ENCODE measurements at regions not wholly inside any gene's neighbourhood (a gene's known extent, or its start where the extent isn't known, plus 50 kb on each side); places are given as distances from the start of the nearest gene placed in this dataset. TPM values are rescaled to one million over a fixed set of nuclear protein-coding genes. Genes with fewer than 3 reads are reported as not detected.

DNA sequence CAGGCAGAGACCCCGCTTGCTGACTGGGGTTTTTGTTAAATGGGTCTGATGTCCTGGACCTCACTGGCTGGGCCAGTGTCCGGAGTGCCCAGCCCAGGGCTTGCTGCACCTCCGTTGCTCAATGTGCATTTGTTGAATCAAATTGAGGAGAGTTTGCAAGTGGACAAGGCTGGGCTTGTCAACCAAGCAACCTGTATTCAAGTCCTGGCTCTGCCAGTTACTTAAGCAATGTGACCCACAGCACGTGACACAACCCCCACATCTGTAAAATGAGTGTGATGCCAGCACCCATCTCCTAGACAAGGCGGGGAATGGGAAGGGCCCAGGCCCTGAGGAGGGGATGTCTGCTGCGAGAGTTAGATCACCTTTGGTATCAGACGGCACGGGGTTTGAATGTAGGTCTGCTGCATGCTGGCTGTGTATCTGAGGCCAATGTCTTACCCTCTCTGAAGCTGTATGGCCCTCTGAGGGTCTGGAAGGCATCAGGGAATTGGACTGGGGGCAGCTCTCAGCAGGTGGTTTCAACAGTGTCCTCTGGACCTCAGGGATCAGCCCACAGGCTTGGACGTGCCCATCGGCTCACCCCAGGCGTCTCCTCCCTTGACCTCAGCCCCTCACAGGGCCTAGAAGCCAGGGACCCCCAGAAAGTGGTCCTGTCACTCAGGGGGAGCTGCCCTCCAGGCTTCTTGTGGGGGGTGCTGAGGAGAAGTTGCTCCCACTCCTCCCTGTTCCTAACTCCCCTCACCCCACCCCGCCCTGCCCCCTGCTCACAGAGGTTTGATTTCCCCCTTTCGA, 51.0 kb upstream of the RUNX3 start:
- intact Hi-C loops (cut with micrococcal nuclease; ENCODE audit: unreplicated experiment) (no loop called here), in situ Hi-C loops (cut with HindIII; ENCODE audit: low pct_unique_long_range_greater_than_20kb, low sequenced_read_pairs) (no loop called here)
- no TSS peak for BruUV-seq (replicated peaks)
- no peak overlapping the region for H3K27ac ChIP-seq (ENCODE audit: low read length)
- peaks cover 6% of the 10 kb centered on the region; the same call in 1 of the 2 replicates for H3K9me3 ChIP-seq (ENCODE audit: control insufficient read depth, insufficient read depth, low read depth, low read length)
- POLR2A ChIA-PET, result no interaction called here
- H3K27me3 ChIP-seq (ENCODE audit: control insufficient read depth, insufficient read depth, low read length), result 0 out of 2 replicates have a peak, but pooled peaks cover 2% of the 10 kb centered on the region
- 0 out of 2 replicates have a peak, but pooled peaks have one; percentile 26 for ATAC-seq
- H3K36me3 ChIP-seq (ENCODE audit: control insufficient read depth, insufficient read depth, low read length), result no peaks in the 10 kb centered on the region
- DNase-seq (ENCODE audit: low read depth, low spot score), result no peak
- no peak overlapping the region for H3K4me3 ChIP-seq (ENCODE audit: low read depth in 2 of 2, low read length in 2 of 2)
- CTCF ChIA-PET, result interaction anchor here (0.6 kb wide), 2 partner anchors 146 to 219 kb away, joined by 3 read pairs; no protein-coding TSS in a partner anchor
- no peaks in the 10 kb centered on the region for H3K4me1 ChIP-seq (ENCODE audit: control insufficient read depth, insufficient read depth, low read length)
- TF ChIP-seq POLR2AphosphoS5 (IDR thresholded peaks at IDR 0.05; ENCODE audit: low read depth, low read length) (no peak), SIN3A (IDR thresholded peaks at IDR 0.05; ENCODE audit: borderline replicate concordance, insufficient read depth, low read depth, low read length) (no peak), TCF7L2 (IDR thresholded peaks at IDR 0.05; ENCODE audit: low read depth, low read length) (no peak)
- TF ChIP-seq, protein P1, sequence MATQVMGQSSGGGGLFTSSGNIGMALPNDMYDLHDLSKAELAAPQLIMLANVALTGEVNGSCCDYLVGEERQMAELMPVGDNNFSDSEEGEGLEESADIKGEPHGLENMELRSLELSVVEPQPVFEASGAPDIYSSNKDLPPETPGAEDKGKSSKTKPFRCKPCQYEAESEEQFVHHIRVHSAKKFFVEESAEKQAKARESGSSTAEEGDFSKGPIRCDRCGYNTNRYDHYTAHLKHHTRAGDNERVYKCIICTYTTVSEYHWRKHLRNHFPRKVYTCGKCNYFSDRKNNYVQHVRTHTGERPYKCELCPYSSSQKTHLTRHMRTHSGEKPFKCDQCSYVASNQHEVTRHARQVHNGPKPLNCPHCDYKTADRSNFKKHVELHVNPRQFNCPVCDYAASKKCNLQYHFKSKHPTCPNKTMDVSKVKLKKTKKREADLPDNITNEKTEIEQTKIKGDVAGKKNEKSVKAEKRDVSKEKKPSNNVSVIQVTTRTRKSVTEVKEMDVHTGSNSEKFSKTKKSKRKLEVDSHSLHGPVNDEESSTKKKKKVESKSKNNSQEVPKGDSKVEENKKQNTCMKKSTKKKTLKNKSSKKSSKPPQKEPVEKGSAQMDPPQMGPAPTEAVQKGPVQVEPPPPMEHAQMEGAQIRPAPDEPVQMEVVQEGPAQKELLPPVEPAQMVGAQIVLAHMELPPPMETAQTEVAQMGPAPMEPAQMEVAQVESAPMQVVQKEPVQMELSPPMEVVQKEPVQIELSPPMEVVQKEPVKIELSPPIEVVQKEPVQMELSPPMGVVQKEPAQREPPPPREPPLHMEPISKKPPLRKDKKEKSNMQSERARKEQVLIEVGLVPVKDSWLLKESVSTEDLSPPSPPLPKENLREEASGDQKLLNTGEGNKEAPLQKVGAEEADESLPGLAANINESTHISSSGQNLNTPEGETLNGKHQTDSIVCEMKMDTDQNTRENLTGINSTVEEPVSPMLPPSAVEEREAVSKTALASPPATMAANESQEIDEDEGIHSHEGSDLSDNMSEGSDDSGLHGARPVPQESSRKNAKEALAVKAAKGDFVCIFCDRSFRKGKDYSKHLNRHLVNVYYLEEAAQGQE (IDR thresholded peaks at IDR 0.05; ENCODE audit: insufficient read depth in 1 of 2, low read depth in 2 of 2, low read length in 1 of 2), result no peak
- TF ChIP-seq, protein P2, sequence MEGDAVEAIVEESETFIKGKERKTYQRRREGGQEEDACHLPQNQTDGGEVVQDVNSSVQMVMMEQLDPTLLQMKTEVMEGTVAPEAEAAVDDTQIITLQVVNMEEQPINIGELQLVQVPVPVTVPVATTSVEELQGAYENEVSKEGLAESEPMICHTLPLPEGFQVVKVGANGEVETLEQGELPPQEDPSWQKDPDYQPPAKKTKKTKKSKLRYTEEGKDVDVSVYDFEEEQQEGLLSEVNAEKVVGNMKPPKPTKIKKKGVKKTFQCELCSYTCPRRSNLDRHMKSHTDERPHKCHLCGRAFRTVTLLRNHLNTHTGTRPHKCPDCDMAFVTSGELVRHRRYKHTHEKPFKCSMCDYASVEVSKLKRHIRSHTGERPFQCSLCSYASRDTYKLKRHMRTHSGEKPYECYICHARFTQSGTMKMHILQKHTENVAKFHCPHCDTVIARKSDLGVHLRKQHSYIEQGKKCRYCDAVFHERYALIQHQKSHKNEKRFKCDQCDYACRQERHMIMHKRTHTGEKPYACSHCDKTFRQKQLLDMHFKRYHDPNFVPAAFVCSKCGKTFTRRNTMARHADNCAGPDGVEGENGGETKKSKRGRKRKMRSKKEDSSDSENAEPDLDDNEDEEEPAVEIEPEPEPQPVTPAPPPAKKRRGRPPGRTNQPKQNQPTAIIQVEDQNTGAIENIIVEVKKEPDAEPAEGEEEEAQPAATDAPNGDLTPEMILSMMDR (IDR thresholded peaks at IDR 0.05), result no peak

Small RNA genes lying in the stretch of these regions (microRNA-seq; reads per million reads assigned to microRNA genes)
- gene MIR4425 (ENCODE audit: unreplicated experiment), result not detected
